GM19351 (cell line): ENCODE measurements at regions not wholly inside any gene's neighbourhood (a gene's known extent, or its start where the extent isn't known, plus 50 kb on each side); places are given as distances from the start of the nearest gene placed in this dataset.
"Not testable (repeated sequence)": the region's sequence is repeated elsewhere in the genome, so short reads cannot be mapped to it uniquely, and the experiment has no call there.

Experiments used
- ATAC-seq: cut with Tn5 transposase; IDR thresholded peaks from one replicate; pipeline ENCODE4 v1.9.1; 2021; ENCODE audit warnings: mild to moderate bottlenecking, moderate library complexity; ENCODE audit not compliant: unreplicated experiment

GRCh38 chr6:2611092-2611491 is 139.6 kb downstream of the MYLK4 start:
- no peak for ATAC-seq

DNA sequence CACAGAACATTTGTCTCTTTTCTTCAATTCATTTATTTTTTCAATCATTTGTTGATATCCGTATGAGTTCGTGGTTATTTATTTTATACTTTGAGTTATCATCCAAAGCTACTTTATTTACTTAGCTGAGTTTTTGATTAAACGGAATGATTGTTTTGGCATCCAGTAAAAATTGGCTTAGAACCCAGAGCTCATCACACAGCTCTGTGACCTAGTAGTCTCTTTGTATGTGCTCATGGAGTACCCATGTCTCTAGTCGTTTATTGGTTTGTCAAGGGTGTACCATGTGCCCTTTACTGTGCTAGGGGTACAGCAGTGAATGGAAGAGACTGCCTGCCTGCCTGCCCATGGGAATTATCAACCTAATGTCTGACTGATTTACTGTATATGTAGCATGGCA is 142.2 kb downstream of the MYLK4 start:
- no peak for ATAC-seq

DNA sequence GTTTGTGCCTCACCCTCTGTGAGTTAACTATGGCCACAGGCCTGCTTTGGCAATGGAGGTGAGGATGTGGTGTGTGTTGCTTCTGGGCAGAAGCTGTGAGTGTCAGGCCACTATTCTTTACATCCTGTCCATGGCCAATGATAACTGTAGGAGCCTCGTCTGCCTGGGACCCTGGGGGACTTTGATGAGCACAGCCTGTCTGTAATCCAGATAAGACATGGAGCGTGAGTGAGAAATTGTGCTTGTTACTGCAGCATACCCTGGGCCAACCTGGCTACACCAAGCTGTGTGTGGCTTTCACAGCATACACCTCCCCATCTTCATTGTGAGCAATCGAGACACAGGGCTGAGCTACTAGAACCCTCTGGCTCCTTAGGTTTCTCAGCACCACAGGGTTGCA is 150.4 kb downstream of the MYLK4 start:
- ATAC-seq = no peak

- no peak for ATAC-seq
These were observed 150.9 kb downstream of the MYLK4 start for GRCh38 chr6:2599817-2600216.

GRCh38 chr6:2598867-2599266 is 151.9 kb downstream of the MYLK4 start:
- no peak for ATAC-seq

- no peak for ATAC-seq
These were observed 152.7 kb downstream of the MYLK4 start for GRCh38 chr6:2597991-2598390.

DNA sequence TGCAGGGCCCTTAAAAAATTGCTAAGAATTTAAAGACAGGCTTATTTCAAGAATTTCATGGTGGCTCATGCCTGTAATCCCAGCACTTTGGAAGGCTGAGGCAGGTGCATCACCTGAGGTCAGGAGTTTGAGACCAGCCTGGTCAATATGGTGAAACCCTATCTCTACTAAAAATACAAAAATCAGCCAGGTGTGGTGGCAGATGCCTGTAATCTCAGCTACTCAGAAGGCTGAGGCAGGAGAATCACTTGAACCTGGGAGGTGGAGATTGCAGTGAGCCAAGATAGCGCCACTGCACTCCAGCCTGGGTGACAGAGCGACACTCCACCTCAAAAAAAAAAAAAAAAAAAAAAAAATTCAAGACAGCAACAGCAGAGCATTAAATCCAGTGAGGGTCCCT is 153.3 kb downstream of the MYLK4 start:
- not testable (repeated sequence) for ATAC-seq

DNA sequence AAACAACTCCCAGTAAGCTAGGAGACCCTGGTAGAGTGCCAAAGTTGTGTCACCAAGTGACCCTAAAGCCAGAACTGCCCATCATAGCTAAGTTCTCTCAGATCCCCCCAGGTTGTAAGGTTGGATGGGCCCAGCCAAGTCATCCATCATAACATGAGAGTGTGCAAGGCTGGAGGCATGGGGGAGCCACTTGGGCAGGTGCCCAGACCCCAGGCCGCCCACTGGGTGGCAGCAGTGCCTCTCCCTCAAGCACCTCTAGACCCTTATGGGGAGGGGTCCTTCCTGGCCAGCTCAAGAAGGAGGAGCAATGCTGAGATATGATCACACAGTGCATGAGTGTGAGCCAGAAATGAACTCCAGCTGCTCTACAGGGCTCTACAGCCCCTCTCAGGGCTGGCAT is 154.5 kb downstream of the MYLK4 start:
- no peak for ATAC-seq

DNA sequence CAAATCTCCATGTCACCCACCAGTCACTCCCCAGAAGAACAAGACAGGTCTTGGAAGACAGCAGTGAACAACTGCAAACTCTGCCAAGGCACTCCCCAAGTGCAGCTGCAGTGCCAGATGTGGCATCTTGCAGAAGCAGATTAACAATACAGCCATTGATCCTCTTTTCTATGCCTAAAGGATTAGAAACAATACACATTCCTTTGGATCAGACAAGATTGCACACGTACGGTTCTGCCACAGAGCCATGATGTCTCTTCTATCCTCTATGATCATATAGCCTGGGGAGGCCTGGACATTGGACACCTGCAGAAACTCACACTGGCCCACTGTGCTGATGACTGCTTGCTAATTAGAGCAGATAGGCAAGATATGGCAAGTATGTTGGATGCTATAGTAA is 155.9 kb downstream of the MYLK4 start:
- no peak for ATAC-seq

GRCh38 chr6:2593167-2593566 is 157.6 kb downstream of the MYLK4 start:
- no peak for ATAC-seq

DNA sequence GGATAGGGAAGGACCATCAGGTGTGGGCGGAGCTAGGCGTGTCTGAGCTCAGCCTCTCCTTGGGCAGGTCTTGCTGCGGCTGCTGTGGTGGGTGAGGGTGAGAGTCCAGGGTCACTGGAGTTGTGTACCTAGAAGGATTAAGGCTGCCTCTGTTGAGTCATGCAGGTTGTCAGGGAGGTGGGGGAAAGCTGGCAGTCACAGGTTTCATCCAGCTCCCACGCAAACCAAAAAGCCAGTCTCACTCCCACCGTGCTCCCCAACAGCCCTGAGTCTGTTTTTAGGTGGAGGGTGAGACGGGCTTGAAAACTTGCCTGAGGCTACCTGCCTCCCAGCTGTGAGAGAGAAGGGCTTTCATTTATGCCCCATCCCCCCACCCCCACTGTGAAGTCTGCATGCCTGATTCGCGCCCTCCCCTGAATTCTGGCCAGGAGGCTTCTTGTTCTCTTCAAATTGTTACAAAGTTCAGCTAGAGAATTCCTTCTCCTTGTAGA is 161.5 kb downstream of the MYLK4 start:
- ATAC-seq = no peak

GRCh38 chr6:2583459-2583858 is 167.3 kb downstream of the MYLK4 start:
- no peak for ATAC-seq

DNA sequence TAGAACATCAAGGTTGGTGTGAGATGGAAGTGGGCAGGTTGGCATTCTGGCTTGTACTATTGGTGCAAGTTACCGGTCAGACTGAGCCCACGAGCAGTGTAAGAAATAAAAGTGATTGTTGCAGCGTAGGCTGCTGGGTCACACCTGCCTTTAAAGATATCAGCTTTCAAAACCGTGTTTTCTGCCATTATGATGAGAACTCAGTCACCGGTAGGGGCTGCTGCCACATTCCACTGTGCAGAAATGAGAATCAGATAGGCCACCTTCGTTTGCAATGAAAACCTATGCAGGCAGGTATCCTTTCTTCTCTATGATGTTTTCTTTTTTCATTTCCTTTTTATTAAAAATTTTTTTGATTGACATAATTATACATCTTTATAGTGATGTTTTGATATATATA is 168.5 kb downstream of the MYLK4 start:
- no peak for ATAC-seq

- ATAC-seq = no peak
These were observed 169.1 kb downstream of the MYLK4 start for GRCh38 chr6:2581611-2582010.

DNA sequence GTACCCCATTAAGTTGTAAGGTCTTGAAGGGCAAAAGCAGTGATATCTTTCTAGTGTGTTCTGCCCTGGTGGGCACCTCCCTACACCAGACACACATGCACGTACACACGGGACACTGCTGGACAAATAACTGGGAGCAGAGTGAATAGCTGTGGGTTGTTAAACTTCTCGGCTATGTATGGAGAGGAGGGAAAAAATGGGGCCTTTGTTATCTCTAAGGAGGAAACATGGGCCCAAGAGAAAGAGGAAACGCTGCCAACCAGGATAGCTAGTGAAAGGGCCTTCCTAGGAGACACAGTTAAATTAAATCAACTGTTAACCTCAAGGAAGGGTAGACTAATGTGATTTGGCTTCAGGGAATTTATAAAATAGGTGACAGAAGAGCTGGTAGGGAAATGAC is 169.7 kb downstream of the MYLK4 start:
- no peak for ATAC-seq

GRCh38 chr6:2579804-2580570 is 170.7 kb downstream of the MYLK4 start:
- ATAC-seq = no peak

GRCh38 chr6:2579241-2579761 is 171.4 kb downstream of the MYLK4 start:
- no peak for ATAC-seq

GRCh38 chr6:2578767-2579166 is 172.0 kb downstream of the MYLK4 start:
- ATAC-seq = no peak

- ATAC-seq = no peak
These were observed 174.2 kb downstream of the MYLK4 start for GRCh38 chr6:2576499-2576898.

DNA sequence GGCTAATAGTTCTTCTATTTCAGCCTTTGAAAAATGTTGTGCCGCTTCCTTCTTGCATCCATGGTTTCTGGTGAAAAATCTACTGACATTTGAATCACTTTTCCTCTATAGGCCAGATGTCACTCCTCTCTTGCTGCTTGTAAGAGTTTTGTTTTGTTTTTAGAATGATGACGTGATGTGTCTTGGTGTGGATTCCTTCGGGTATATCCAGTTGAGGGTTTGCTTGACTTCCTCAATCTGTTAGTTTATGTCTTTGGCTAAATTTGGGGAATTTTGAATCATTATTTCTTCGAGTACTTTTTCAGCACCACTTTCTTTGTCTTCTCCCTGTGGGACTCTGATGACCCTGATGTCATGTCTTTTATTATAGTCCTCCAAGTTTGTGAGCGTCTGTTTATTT is 175.5 kb downstream of the MYLK4 start:
- ATAC-seq = no peak

DNA sequence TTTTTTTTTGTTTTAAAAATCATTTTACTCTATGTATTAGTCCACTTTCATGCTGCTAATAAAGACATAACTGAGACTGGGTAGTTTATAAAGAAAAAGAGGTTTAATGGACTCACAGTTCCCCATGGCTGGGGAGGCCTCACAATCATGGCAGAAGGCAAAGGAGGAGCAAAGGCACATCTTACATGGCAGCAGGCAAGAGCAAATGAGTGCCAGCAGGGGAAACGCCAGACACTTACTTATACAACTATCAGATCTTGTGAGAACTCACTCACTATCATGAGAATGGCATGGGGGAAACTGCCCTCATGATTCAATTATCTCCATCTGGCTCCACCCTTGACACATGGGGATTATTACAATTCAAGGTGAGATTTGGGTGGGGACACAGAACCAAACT is 181.3 kb downstream of the MYLK4 start:
- ATAC-seq = not testable (repeated sequence)

DNA sequence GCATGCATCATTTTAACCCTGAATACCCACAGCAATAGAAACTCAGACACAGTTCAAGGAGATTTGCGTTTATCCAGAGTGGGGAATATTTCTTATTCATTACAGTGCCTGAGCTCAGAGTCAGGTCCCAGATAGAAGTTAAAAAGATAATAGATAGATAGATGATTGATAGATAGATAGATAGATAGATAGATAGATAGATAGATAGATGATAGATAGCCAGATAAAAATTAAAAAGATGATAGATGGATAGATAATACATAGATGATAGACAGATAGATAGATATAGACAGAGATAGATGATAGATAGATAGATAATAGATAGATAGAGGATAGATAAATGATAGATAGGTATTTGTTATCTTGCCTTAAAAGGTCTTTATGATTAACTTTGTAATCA is 184.7 kb downstream of the MYLK4 start:
- ATAC-seq = no peak

DNA sequence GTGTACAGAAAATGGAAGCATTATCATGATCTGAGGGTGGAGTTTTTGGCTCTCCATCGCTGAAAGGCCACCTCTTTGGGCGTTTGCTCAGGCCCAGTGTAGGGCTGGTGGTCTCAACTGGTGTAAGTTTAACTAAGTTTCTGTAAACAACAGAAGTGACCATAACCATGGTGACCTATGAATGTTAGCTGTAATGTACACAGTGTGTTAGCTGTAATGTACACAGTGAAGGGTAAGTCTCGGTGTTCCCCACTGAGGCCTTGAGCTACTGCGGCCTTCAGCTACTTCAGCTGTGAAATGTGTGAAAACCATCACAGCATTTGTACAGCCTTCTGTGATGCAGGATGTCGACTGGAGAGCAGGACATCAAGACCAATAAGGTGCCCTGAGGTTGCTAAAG is 185.2 kb downstream of the MYLK4 start:
- ATAC-seq = no peak
